Activated T-helper 17 cell treated with anti-CD3 and anti-CD28 coated beads, Interleukin-2, amount 50 U/mL, for 72 hours (primary cell): ENCODE measurements at regions not wholly inside any gene's neighbourhood (a gene's known extent, or its start where the extent isn't known, plus 50 kb on each side); places are given as distances from the start of the nearest gene placed in this dataset.
"Not testable (repeated sequence)": the region's sequence is repeated elsewhere in the genome, so short reads cannot be mapped to it uniquely, and the experiment has no call there.

Source experiments
- ATAC-seq: fragments of 150-1000 bp; cut with Tn5 transposase; replicated peaks from 2 replicates; pipeline ENCODE4 v1.10.0; 2021; ENCODE audit warnings: mild to moderate bottlenecking, moderate library complexity
- H3K27ac Mint-ChIP-seq: one replicate; pipeline ENCODE4 v1.8.0; 2022; ENCODE audit warnings: mixed read lengths
- H3K27me3 Mint-ChIP-seq: one replicate; pipeline ENCODE4 v1.8.0; 2022; ENCODE audit warnings: mixed read lengths
- H3K36me3 Mint-ChIP-seq: one replicate; pipeline ENCODE4 v1.8.0; 2022; ENCODE audit warnings: low read depth, mild to moderate bottlenecking, mixed read lengths
- H3K4me1 Mint-ChIP-seq: one replicate; pipeline ENCODE4 v1.8.0; 2022; ENCODE audit warnings: mixed read lengths
- H3K4me3 Mint-ChIP-seq: one replicate; pipeline ENCODE4 v1.8.0; 2022; ENCODE audit warnings: mild to moderate bottlenecking, mixed read lengths
- H3K9me3 Mint-ChIP-seq: one replicate; pipeline ENCODE4 v1.8.0; 2022; ENCODE audit warnings: mixed read lengths

GRCh38 chrY:11097498-11097897, 1569.8 kb downstream of the TSPY10 start:
- H3K4me3 Mint-ChIP-seq, ATAC-seq: not testable (repeated sequence)

GRCh38 chrY:11098419-11098818, 1570.7 kb downstream of the TSPY10 start:
- H3K4me1 Mint-ChIP-seq, ATAC-seq, H3K4me3 Mint-ChIP-seq, H3K36me3 Mint-ChIP-seq, H3K9me3 Mint-ChIP-seq, H3K27ac Mint-ChIP-seq, H3K27me3 Mint-ChIP-seq: not testable (repeated sequence)

More at GRCh38 chrY:11097498-11097897, 1569.8 kb downstream of the TSPY10 start:
- H3K27me3 Mint-ChIP-seq, H3K4me1 Mint-ChIP-seq, H3K36me3 Mint-ChIP-seq, H3K27ac Mint-ChIP-seq, H3K9me3 Mint-ChIP-seq: not testable (repeated sequence)

GRCh38 chrY:11099004-11099403, 1571.3 kb downstream of the TSPY10 start:
- no peaks in the 10 kb centered on the region for H3K4me1 Mint-ChIP-seq
- no peak for ATAC-seq
- H3K4me3 Mint-ChIP-seq, result no peak overlapping the region

GRCh38 chrY:11100472-11100871, 1572.8 kb downstream of the TSPY10 start:
- H3K36me3 Mint-ChIP-seq, H3K4me1 Mint-ChIP-seq, H3K27ac Mint-ChIP-seq, H3K27me3 Mint-ChIP-seq, H3K4me3 Mint-ChIP-seq, ATAC-seq, H3K9me3 Mint-ChIP-seq: not testable (repeated sequence)

More at GRCh38 chrY:11099004-11099403, 1571.3 kb downstream of the TSPY10 start:
- H3K27ac Mint-ChIP-seq, result no peak overlapping the region
- no peaks in the 10 kb centered on the region for H3K36me3 Mint-ChIP-seq
- H3K27me3 Mint-ChIP-seq, result no peaks in the 10 kb centered on the region
- no peaks in the 10 kb centered on the region for H3K9me3 Mint-ChIP-seq

GRCh38 chrY:11102987-11103386, 1575.3 kb downstream of the TSPY10 start:
- H3K27me3 Mint-ChIP-seq, H3K4me1 Mint-ChIP-seq, H3K4me3 Mint-ChIP-seq, H3K27ac Mint-ChIP-seq, H3K36me3 Mint-ChIP-seq, H3K9me3 Mint-ChIP-seq, ATAC-seq: not testable (repeated sequence)

DNA sequence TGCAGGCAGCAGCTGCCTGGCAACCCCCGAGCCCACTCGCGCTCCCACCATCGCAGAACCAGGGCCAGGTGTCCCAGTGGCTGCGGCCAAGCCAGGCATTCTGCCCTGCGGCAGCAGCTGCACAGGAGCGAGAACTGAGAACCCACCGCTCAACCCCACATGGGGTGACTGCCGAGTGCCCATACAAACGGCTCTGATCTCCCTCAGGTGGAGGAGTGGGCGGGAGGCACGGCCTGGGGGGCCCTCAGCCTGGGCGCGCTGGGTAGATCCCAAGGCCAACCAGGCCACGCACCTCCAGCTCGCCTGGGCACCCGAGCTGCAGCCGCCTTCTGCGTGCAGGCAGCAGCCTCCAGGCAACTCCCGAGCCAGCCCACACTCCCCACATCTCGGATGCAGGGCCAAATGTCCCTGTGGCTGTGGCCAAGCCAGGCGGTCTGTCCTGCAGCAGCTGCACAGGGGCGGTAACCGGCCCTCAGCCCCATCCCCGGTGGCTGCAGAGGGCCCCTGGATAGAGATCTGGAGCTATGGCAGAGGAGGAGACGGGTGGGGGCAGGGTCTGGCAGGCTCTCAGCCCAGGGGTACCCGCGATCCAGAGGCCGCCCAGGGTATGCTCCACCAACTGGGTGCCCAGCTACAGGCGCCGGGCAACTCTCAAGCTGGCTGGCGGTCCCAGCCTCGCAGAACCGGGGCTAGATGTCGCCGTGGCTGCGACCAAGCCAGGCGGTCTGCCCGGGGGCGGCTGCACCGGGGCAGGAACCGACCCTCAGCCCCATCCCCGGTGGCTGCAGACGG, 1579.6 kb downstream of the TSPY10 start:
- not testable (repeated sequence) for H3K27ac Mint-ChIP-seq, ATAC-seq, H3K4me1 Mint-ChIP-seq, H3K9me3 Mint-ChIP-seq, H3K36me3 Mint-ChIP-seq, H3K4me3 Mint-ChIP-seq, H3K27me3 Mint-ChIP-seq

GRCh38 chrY:11151724-11152123, 1549.3 kb upstream of the USP9Y start:
- H3K27me3 Mint-ChIP-seq, H3K27ac Mint-ChIP-seq, H3K9me3 Mint-ChIP-seq, ATAC-seq, H3K4me1 Mint-ChIP-seq, H3K4me3 Mint-ChIP-seq, H3K36me3 Mint-ChIP-seq: not testable (repeated sequence)

DNA sequence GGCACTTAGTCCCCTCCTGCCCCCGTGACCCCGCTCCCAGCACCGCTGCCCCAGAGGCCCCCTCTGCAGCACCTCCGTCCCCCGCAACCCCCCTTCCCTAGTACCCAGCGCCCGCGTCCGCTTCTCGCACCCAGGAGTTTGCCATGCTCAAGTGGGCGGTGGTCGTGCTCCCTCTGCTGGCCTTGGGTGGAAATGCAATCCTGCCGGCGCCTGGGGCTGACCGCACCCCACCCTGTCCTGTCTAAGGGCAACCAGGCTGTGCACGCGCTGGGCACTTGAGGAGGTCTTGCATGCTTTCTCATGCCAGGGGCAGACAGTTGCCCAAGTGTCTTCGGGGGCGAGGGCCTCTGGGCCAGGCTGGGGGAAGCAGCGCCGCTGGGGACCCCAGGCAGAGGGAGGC, 1544.9 kb upstream of the USP9Y start:
- not testable (repeated sequence) for H3K36me3 Mint-ChIP-seq, H3K27ac Mint-ChIP-seq, H3K4me1 Mint-ChIP-seq, H3K4me3 Mint-ChIP-seq, H3K9me3 Mint-ChIP-seq, H3K27me3 Mint-ChIP-seq, ATAC-seq

GRCh38 chrY:11156846-11157245, 1544.2 kb upstream of the USP9Y start:
- not testable (repeated sequence) for H3K27me3 Mint-ChIP-seq, H3K4me3 Mint-ChIP-seq, H3K9me3 Mint-ChIP-seq, ATAC-seq, H3K4me1 Mint-ChIP-seq, H3K36me3 Mint-ChIP-seq, H3K27ac Mint-ChIP-seq

DNA sequence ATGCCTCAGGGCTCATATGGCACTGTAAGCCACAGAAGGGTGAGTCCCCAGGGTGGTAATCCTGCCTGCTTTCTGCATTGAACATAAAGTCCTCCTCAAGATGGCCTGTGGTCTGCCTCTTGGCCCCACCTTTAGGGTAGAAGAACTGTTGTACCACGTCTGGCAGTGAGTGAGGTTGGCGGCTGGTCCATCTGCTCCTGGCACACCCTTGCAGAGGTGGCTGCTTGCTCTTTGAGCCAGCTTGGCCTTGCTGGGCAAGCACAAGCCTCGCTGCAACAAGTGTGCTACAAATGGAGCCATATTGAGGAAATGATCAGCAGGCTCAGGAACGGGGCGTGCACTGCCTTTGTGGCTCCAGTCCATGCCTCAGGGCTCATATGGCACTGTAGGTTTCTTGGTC, 1524.0 kb upstream of the USP9Y start:
- not testable (repeated sequence) for ATAC-seq, H3K4me3 Mint-ChIP-seq, H3K27me3 Mint-ChIP-seq, H3K27ac Mint-ChIP-seq, H3K9me3 Mint-ChIP-seq, H3K4me1 Mint-ChIP-seq, H3K36me3 Mint-ChIP-seq

DNA sequence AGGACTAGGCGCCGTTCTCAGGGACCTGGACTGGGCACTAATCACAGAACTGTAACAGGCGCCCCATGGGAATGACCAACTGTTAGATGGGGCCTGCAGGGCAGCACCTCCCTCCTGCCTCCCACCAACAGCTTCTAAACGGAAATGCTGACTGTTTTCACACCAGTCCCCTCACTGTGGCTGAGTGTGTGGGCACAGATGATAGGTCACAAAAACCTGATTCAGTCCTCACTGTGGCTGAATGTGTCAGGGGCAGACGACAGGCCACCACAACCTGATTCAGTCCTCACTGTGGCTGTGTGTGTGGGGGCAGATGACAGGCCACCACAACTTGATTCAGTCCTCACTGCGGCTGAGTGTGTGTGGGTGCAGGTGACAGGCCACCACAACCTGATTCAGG, 1499.9 kb upstream of the USP9Y start:
- not testable (repeated sequence) for H3K9me3 Mint-ChIP-seq, H3K27me3 Mint-ChIP-seq, H3K4me1 Mint-ChIP-seq, H3K36me3 Mint-ChIP-seq, H3K27ac Mint-ChIP-seq, H3K4me3 Mint-ChIP-seq, ATAC-seq

DNA sequence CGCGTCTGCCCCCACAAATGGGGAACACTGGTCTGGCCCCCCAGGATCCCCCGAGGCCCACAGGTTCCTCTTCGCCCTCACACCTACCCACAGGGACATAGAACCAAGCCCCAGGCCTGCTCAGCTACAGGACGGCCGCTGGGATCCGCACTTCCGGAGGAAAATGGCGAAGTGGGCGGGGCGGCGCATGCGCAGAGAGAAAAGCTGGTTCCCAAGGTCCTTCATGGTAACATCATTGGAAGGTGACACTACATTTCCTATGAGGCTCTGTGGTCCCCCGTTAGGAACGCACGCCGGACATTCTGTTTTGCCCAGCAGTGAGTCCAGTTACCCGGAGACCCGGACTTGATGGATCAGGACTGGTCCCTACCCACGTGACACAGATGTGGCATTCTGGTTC, 1486.2 kb upstream of the USP9Y start:
- not testable (repeated sequence) for H3K9me3 Mint-ChIP-seq, H3K36me3 Mint-ChIP-seq, H3K4me1 Mint-ChIP-seq, ATAC-seq, H3K27ac Mint-ChIP-seq, H3K27me3 Mint-ChIP-seq
- peak overlapping the region; percentile 27 for H3K4me3 Mint-ChIP-seq
